Hippocampal formation (tissue), 2 donors: ENCODE measurements at regions not wholly inside any gene's neighbourhood (a gene's known extent, or its start where the extent isn't known, plus 50 kb on each side); places are given as distances from the start of the nearest gene placed in this dataset.
"Not testable (repeated sequence)": the region's sequence is repeated elsewhere in the genome, so short reads cannot be mapped to it uniquely, and the experiment has no call there.

Experiments
- DNase-seq, 2 donors: peaks; one replicate each; lab custom pipeline; 2025; lab: John Stamatoyannopoulos, UW

DNA sequence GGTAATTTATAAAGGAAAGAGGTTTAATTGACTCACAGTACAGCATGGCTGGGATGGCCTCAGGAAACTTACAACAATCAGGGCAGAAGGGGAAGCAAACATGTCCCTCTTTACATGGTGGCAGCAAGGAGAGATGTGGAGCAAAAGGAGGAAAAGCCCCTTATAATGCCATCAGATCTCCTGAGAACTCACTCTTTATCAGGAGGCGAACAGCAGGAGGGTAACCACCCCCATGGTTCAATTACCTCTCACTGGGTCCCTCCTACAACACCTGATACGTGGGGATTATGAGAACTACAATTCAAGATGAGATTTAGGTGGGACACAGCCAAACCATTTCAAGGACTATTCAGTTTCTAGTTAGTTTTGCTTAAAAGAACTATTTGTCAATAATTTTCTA is 453.3 kb downstream of the C12orf50 start:
- DNase-seq, result no peak

DNA sequence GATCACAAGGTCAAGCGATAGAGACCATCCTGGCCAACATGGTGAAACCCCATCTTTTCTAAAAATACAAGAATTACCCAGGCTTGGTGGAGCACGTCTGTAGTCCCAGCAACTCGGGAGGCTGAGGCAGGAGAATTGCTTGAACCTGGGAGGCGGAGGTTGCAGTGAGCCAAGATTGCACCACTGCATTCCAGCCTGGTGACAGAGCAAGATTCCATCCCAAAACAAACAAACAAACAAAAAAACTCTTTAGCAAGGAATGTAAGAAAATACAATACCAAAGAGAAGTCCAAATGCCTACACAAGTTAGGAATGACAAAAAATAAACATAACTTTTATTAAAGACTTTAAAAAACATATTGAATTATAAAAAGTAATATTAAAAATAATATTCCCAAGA is 462.3 kb downstream of the C12orf50 start:
- DNase-seq, result not testable (repeated sequence)

DNA sequence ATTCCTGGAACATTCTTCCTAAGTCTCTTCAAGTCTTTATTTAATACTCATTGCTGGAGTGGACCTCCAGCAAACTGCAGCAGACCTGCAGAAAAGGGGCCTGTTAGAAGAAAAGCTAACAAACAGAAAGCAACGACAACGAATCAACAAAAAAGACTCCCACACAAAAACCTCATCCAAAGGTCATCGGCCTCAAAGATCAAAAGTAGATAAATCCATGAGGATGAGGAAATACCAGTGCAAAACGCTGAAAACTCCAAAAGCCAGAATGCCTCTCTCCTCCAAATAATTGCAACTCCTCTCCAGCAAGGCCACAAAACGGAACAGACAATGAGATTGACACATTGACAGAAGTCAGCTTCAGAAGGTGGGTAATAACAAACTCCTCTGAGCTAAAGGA is 472.2 kb downstream of the C12orf50 start:
- no peak for DNase-seq

GRCh38 chr12:87531213-87531612 is 498.0 kb downstream of the C12orf50 start:
- DNase-seq, result not testable (repeated sequence)

DNA sequence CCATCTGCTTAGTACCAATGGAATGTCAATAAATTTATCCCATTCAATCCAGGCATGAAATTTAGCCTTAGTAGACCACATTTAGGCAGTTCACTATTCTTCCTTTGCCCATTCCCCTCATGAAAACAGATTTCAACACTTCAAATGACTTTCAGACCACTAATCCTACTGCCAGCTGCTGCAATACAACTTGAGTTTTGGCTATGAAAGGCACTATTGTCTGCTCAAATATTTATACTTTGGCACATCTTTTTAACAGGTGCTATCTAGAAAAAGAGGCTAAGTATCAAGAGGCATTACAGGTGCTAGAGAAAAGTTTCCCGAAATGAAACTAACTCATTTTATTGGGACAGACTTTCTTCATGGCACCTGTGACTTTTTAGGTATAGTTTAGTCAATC is 499.8 kb downstream of the C12orf50 start:
- DNase-seq, result no peak

DNA sequence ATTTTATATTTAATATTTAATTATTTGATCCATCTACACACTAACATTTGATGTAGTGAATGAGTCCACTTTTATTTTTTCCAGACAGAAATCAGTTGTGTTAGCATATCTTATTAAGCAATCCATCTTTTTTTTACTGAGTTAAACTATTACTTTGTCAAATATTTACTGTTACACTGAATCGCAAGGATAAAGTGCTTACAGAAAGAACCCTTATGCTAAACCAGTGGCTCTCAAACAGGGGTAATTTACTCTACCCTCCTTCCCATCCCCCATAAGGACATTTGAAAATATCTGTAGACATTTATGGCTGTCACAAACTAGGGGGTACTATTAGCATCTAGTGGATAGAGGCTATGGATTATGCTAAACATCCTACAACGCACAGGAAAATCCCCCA is 508.2 kb downstream of the C12orf50 start:
- DNase-seq, result no peak

GRCh38 chr12:87518481-87518880 is 510.7 kb downstream of the C12orf50 start:
- no peak for DNase-seq

DNA sequence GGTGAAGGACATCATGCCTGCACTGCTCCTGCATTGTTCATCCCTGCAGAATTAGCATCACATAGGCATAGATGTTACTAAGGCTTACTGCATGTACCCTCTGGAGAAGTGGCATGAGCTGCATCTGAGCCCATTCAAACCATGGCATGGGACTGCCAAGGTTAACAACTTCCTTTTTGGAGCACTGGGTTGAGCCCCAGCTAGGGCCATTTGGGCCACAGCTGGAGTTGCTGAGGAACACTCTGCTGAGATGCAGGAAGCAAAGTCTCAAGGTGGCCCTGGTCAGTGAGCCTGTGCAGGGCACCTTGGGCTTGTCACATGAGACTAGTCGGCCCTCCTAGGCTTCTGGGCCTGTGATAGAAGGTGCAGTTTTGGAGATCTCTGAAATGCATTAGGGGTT is 511.2 kb downstream of the C12orf50 start:
- DNase-seq, result no peak

DNA sequence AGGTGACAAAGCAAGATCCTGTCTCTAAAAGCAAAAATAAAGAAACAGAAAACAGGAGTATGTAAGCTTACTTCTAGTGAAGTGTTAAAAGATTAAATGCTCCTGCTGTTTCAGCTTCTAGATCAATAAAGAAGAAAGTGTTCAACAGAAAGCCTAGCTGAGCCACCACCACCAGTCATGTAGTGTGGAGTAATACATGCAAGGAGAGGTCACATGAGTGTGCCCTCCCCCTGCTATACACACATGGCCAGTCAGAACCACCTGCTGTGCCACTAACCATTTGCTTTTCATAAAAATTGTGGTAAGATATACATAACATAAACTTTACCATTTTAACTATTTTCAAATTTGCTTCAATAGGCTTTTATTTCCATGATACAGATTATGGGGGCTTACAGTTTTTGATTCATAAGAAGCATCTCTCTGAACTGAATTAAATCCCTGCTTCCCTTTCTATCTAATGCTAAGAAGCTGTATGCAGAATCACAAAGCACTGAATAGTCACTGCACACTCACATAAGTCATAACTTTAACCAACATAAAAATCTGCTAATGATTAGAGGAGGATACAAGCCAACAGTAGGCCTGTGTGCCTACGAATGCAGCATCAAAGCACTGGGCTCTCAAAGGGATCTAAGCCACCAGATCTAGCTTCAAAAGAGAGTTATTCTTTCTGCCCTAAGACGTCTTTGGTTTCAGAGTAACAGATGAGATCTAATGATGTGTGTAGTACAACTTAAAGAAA is 515.5 kb downstream of the C12orf50 start:
- DNase-seq, result no peak

- DNase-seq, result no peak
Observed at GRCh38 chr12:87511371-87511770, 517.8 kb downstream of the C12orf50 start.

GRCh38 chr12:87509237-87509820 is 519.9 kb downstream of the C12orf50 start:
- no peak for DNase-seq

DNA sequence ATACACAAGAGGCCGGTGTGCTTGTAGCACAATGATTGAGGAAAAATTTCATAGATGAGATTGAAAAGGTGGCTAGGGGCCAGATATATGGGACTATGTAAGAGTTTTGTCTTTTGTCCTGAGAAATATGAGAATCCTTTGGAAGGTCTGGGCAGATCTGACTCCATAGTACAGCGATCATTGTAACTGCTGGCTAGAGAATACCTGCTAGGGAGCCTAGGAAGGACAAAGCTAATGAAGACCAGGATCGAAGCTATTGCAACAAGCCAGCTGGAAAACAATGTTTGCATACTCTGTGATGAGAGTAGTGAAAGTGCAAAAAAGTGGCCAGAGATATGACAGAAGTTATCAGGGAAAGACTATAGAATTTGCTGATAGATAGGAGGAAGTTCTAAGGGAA is 537.6 kb downstream of the C12orf50 start:
- no peak for DNase-seq

- DNase-seq, result no peak
Observed at GRCh38 chr12:87491089-87491488, 538.1 kb downstream of the C12orf50 start.

DNA sequence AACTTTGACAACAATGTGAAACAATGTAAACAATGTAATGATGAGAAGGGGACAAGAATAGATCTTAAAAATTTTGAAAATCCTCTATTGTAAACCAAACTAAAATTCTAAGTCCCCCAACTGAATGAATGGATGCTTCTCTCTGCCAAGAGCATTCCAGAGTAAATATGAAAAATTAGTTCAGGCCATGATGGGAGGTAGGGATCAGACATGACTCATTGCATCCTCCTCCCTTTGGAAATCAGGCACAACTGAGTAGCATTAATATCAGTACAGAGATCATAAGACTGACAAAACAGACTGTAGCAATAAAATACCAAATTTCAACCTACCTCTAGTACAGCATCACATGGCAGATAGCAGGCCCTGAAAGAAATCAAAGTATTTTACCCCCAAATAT is 559.9 kb downstream of the C12orf50 start:
- DNase-seq, result no peak

GRCh38 chr12:87467936-87468335 is 561.3 kb downstream of the C12orf50 start:
- no peak for DNase-seq

- DNase-seq, result no peak
Observed at GRCh38 chr12:87464565-87464964, 564.6 kb downstream of the C12orf50 start.

DNA sequence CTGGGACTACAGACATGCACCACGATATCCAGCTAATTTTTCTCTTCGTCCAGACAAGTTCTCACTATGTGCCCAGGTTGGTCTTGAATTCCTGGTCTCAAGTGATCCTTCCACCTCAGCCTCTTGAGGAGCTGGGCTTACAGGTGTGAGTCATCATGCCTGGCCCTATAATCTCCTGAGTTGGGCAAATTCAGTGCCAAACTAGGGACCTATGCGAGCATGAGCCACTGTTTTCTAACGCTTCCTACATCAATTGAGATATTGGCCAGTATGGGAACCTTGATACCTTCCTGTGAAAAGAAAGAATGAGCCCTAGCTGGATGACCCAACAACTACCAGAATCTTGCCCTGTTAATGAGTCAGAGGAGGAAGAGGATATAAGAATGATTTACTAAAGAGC is 585.2 kb downstream of the C12orf50 start:
- DNase-seq, result no peak

GRCh38 chr12:87441511-87441910 is 587.7 kb downstream of the C12orf50 start:
- DNase-seq, result no peak

- DNase-seq, result no peak
Observed at GRCh38 chr12:87439990-87440827, 589.0 kb downstream of the C12orf50 start.

DNA sequence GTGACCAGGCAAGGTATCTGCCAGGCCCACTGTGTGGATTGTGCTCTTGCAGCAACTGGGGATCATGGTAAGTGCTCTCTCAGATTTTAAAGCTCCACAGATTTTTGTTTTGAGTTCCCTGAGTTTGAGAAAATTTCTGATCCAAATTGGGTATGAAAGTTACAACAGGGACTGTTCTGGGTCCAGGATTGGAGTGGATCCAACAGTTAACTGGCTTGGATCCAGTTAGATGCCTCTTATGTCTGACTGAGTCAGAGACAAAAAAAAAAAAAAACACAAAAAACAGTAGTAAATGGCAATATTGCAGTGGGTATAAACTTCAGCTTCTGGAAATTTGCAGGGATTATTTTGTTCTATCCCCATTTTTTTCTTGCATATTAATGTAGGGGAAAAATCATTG is 598.8 kb downstream of the C12orf50 start:
- DNase-seq, result no peak

DNA sequence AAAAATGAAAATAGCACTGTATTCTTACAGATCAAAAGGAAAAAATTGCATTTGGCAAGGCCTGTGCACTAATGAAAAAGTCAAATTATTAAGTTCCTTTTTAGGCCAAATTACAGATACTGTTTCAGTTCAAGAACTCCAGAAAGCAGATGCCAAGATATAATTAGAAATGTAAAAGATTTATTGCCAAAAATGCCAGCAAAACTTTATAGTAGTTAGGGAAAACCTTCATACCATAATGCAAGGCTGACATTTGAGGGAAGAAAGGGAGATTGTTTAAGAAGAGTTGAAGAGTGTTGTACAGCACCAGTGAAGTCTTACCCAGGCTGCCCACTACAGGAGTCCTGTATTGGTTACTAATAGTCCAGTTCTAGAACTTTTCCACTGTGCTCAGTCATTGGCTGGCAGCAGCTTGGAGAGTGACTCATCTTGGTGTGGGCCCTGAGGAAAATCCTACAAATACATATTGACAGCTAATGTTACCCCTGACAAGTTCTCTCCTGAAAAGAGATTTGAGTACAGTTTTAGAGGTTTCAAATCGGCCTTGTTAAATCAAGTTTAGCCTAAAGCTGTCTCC is 600.4 kb downstream of the C12orf50 start:
- DNase-seq, result no peak

DNA sequence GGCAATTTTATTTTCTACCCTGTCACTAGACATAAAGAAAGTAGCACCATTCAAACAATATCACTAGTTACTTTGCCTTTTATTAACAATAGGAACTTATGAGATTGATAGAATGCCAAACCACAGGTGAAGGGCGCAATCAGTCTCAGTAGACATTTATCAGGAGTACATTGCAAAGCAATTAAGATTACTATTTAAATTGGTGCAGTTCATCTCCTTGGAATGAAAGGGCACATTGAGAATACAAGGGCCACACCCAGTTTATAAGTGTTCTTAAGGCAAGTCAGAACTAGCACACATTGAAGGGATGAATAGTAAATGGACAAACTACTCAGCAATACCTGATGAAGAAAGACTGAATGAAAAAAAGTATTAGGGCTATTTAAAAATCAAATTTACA is 601.4 kb downstream of the C12orf50 start:
- DNase-seq, result no peak
